ENCODE measurements at regions not wholly inside any gene's neighbourhood (a gene's known extent, or its start where the extent isn't known, plus 50 kb on each side); places are given as distances from the start of the nearest gene placed in this dataset.
"Not testable (repeated sequence)": the region's sequence is repeated elsewhere in the genome, so short reads cannot be mapped to it uniquely, and the experiment has no call there.

DNA sequence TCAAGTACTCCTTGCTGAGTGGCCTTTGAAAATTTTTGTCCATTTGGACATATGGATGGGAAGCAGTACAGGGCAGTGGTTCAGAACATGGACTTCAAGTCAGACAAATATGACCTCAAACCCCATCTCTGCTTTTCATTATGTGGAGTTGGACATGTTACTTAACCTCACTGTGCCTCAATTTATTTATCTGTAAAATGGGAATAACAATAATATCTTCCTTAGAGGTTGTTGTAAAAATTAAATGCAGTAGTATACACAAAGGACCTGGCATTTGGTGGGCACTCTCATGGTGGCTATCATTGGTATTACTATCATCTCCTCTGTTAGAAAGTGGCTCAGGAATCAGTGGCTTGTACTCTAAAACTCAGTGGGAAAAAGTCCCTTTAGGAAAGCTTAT lies 204.0 kb upstream of the MYLIP start:
- DNase-seq (ENCODE audit: low read depth), result no peak

DNA sequence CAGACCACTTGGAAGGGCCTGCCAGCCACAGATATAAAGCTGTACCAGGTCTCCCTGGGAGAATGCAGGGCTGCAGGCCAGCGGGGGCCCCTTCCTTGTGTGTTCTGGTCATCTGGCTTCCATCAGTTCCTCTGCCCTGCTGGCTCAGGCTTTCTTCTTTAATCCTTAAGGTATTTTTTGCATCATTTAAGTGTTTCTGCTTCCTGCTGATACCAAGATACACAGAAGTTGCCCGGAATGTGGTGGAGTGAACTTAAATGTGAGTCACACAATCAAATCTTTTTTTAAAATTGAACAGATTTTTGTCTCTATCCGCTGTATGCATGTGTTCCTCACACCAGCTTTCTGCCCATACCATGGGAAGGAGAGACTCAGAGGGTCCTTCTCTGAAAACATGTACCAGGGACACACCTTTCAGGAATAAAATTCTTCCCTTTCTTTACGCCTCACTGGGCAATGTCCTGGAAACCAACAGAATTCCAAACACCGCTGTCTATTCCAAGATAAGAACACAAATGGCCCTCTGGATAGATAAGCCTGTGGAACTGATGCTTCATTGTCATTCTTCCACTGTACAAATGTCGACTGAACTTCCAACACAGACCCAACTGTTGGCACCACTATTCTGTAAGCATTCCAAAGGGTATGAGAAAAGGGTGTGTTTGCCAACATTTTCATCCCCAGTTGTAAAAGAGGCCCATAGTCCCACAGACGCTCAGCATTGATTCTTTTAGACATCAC lies 206.2 kb upstream of the MYLIP start:
- DNase-seq (ENCODE audit: low read depth), result peak; percentile 77

DNA sequence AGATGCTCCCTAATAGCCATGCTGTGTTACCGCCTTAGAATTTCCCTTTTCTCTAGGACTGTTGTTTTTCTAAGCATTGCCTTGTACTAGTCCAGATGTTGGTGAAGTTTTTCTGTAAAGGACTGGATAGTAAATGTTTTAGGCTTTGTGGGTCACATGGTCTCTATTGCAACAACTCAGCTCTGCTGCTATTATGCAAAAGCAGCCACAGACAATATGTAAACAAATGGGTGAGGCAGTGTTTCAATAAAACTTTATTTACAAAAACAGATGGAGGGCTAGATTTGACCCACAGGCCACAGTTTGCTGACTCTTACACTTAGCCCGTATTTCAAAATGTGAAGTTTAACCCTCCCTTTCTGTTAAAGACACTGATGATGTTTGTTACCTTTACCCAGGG lies 207.6 kb upstream of the MYLIP start:
- no peak for DNase-seq (ENCODE audit: low read depth)

DNA sequence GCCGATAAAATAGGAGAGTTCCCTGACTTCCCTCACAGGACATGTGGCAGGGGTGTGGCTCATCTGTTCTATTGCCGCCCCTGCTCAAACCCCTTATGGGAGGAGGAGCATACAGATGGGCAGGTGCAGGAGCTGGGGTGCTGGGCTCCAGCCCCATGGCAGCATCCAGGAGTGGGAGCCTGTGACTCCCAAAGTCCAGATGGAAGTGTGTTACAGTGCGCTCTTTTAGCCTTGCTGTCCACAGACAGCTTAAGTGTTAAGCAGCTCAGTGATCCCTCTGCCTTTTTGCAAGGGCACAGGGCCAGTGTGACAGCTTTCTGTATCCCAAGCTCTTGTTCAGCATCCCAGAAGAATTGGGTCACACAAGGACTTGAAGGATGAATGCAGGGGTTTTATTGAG lies 212.3 kb upstream of the MYLIP start:
- no peak for DNase-seq (ENCODE audit: low read depth)

DNA sequence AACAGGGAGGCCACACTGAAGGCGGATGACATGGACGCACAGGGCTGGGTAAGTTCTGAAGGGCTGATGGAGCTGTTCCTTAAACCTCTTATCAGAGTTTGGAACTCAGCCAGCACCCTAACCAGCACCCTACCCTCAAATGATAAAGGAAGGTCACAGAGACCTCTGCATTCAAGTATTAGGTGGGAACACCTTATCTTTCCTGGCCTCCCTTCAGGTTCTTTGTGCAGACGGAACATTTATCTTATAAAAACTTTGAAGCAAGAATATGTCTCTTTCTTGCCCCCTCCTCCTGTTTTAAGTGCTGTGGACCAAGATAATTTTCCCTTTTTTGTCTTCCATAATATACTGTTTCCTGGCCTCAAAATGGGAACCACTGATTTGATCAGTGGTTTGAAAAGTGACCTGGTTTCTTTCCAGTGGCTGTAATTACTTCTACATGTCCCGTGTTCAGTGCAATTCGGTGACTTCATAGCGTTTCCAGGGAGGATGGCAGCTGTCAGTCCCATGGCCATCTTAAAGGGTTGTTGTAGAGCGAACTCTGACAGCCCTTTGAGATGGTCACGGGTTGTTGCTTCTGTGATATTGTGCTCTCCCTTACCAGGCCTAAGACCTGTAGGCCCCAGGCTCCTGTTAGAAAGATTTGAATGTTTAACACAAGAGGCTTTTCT lies 213.2 kb upstream of the MYLIP start:
- no peak for DNase-seq (ENCODE audit: low read depth)

DNA sequence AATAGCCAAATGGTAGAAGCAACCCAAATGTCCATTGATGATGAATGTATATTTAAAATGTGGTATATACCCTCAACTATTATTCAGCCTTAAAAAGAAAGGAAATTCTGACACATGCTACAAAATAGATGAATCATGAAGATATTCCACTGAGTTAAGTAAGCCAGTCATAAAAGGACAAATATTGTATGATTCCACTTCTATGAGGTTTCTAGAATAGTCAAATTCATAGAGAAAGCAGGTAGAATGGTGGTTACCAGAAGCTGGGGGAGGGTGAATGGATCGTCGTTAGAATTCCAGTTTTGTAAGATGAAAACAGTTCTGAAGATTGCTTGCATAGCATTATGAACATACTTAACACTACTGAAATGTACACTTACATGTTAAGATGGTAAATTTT lies 214.3 kb upstream of the MYLIP start:
- DNase-seq (ENCODE audit: low read depth), result no peak

DNA sequence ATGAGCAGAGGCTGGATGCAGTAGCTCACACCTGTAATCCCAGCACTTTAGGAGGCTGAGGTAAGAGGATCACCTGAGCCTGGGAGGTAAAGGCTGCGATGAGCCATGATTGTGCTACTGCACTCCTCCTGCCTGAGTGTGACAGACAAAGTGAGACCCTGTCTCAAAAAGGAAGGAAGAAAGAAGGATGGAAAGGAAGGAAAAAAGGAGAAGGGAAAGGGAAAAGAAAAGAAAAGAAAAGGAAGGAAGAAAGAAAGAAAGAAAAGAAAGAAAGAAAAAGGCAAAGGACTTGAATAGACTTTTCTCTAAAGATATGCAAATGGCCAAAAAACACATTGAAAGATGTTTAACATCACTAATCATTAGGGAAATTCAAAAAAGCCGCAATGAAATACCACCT lies 215.3 kb upstream of the MYLIP start:
- DNase-seq (ENCODE audit: low read depth), result no peak

DNA sequence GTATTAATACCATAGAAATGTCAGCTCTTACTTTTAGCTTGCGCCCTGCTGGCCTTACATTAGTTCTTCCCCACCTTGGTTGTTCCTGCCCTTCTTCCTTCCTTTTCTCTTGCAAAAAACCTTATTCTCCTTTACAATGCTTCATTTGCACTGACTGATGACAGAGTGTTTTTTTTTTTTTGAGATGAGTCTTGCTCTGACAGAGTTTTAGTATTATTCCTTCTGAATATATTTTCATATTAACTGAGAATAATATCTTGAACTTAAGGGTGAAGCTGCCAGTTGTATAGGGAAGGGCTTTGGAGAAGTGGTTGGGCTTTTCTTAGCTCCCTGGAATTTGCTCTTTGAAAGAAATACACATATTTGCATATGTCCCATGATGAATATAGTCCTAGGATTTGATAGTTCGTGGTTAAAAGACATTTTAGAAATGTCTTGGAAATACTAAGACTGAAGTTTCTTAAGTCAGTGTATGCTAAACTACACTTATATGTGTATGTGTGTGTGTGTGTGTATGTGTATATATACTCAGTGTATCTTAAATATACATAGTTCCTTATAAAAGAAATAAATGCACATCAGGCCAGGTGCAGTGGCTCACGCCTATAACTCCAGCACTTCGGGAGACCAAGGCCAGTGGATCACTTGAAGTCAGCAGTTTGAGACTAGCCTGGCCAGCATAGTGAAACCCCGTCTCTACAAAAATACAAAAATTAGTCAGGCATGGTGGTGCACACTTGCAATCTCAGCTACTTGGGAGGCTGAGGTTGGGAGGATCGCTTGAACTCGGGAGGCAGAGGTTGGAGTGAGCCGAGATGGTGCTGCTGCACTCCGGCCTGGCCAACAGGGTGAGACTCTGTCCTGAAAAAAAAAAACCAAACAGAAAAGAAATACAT lies 216.1 kb upstream of the MYLIP start:
- no peak for DNase-seq (ENCODE audit: low read depth)

DNA sequence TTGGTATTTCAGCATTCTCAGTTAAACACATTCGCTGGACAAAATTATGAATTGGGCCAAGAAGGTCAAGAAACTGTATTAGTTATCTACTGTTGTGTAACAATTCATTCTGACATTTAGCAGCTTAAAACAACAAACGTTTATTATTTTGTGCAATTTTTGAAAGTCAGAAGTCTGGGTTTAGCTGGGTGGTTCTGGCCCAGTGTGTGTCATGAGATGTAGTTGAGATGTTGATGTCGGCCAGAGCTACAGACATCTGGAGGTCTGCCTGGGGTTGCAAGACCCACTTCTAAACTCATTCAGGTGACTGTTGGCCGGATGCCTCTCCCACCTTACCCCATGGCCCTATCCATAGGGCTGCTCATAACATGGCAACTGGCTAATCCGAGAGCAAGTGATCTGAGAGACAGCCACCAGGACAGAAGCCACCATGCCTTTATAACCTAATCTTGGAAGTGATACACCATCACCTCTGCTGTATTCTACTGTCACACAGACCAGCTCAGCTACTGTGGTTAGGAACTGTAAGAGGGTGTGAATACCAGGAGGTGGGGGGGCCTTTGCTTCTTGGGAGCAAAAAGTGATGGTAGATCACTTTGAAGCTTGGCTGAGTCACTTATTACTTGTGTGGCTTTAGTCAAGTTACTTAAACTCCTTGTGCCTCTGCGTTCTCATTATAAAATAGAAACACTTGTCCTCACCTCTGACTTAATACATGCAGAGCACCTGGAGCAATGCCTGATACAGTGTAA lies 217.0 kb upstream of the MYLIP start:
- no peak for DNase-seq (ENCODE audit: low read depth)

DNA sequence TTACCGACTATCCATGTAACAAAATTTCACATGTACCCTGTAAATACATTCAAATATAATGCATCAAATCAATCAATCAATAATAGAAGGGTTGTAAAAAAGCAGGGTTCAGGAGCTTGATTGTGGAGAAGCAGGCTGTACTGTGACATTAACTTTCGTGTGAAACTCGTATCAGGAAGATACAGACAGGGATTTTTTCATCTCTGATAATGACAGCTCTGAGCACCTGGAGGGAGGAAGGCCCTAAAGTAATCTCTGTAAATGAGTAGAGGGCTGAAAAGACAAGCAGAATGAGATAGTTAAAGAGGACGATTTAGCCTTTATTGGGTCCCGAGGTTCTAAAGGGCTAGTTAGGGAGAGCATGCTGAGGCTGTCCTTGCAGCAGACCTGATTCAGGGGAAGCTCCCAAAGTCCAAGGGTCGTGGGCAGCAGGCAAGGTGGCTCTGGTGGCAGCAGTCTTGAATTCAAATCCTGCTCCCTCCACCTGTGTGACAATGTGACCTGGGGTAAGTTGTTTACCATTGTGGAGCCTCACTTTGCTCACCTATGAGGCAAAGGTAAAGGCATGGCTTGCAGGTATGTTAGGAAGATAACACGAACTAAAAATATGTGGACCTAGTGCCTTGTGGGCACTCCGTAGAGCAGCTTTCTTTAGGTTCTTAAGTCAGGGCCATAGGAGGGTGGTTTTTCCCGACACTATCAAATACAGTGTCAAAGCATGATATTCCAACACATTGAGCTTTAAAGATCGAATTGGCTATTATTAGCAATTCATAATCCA lies 219.4 kb upstream of the MYLIP start:
- no peak for DNase-seq (ENCODE audit: low read depth)

DNA sequence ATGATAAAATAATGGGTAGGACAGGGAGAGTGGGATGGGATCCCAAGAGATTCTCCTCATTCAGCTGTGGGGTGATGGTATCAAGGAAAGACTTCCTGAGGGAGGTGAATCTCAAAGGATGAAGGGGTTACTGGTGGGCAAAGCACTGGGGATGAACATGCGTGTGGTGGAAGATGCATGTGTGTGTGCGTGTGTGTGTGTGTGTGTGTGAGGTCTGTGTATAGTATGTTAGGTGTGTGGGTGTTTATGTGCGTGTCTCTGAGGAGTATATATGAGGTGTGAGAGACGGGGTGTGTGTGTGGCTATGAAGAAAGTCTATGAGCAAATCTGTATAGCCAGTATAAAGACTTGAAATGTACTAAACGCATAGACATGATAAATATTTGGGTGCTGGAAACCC lies 220.0 kb upstream of the MYLIP start:
- DNase-seq (ENCODE audit: low read depth), result no peak

DNA sequence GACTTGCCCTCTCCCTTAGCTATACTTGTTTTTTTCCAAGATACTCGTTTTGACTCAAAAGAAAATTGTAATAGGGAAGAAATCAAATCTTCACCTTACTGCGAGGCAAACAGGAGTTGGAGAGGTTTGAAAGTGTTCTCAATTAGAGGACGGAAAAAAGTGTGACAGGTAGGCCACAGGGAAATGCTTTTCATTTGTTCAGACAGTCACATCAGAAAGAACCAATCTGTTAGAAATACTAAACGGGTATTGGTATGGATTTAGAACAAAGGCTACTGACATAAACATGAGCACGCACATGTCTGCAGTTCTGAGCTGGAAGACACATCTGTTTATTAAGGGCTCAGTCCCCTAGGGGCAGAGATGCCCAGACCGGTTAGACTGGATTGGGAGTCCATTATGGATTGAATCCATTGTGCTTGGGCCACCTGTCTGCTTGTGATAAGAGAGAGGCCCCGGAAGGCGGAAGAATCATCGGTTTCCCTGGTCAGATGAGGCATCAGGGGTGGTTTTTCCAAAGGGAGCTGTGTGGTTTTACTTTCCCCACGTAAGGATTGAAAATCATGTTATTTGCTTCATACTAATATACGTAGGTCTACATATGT lies 220.9 kb upstream of the MYLIP start:
- DNase-seq (ENCODE audit: low read depth), result no peak

DNA sequence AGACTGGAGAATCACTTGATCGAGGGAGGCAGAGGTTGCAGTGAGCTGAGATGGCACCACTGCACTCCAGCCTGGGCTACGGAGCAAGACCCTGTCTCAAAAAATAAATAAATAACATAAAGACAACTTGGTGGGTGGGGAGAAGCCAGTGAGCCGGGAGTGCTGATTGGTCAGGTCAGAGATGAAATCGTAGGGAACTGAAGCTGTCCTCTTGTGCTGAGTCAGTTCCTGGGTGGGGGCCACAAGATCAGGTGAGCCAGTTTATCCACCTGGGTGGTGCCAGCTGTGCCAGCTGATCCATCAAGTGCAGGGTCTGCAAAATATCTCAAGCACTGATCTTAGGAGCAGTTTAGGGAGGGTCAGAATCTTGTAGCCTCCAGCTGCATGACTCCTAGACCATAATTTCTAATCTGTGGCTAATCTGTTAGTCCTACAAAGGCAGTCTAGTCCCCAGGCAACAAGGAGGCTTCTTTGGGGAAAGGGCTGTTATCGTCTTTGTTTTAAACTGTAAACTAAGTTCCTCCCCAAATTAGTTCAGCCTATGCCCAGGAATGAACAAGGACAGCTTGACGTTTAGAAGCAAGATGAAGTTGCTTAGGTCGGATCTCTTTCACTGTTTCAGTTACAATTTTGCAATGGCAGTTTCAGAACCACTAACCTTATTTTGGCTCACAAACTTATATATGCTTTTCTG lies 221.5 kb upstream of the MYLIP start:
- DNase-seq (ENCODE audit: low read depth), result not testable (repeated sequence)

DNA sequence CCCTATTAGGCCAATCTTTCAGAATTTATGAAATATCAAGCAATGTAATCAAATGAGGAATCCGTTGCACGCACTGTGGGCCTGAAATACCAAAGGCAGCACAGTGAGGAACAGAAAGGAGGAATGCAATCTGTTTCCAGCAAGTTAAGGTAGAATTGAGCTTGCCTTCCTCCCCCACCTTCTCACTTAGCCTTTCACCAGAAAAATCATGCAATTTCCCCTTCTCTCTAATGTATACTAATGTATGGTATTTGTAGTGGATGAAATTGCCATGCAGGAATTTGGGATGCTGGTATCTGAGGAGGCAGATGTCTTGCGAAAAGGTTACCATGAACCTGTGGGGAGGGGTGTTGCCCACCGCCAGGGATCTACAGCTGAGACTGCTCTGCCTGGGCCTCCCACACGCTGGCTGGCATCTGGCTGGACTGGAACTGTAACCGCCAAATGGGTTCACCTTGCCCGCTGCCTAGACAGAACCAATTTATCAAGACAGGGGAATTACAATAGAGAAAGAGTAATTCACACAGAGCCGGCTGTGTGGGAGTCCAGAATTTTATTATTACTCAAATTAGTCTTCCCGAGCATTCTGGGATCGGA lies 222.4 kb upstream of the MYLIP start:
- DNase-seq (ENCODE audit: low read depth), result no peak

DNA sequence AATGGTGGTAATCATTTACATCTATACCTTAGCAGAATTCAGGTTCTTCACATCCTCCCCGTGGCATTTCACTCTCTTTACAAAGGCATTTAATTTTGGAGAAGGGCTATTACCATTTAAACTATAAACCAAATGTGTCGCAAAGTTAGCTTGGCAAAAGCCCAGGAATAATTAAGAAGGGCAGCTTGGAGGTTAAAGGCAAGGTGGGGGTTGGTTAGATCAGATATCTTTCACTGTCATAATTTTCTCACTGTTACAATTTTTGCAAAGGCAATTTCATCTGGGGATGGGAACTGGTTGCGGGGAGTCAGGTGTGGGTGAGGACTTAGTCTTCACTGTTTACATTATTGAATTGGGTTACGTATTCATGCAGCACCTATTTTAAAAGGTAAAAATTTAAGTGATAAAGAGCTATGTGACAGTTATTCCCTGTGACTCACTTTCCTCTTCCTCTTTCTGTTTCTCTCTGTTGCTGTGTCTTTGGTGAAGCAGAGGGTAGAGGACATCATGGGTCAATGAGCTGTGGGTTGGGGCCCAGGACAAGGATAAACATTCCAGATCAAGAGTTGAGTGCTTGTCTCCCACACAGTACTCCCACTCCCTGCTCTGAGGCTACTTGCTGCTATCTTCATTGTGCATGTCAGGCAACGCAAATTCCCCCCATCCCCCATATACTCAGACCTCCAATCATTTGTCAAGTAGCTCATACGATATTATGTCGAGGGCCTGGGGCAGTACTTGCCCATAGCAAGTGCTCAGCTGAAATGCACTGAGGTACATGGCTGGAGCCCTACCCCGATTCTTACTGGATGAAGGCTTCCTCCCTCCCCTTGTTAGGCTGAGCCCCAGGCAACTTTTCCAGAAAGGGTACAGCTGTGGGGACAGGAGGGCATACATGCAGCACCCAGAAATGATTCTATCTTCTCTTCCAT lies 223.1 kb upstream of the MYLIP start:
- DNase-seq (ENCODE audit: low read depth), result no peak

DNA sequence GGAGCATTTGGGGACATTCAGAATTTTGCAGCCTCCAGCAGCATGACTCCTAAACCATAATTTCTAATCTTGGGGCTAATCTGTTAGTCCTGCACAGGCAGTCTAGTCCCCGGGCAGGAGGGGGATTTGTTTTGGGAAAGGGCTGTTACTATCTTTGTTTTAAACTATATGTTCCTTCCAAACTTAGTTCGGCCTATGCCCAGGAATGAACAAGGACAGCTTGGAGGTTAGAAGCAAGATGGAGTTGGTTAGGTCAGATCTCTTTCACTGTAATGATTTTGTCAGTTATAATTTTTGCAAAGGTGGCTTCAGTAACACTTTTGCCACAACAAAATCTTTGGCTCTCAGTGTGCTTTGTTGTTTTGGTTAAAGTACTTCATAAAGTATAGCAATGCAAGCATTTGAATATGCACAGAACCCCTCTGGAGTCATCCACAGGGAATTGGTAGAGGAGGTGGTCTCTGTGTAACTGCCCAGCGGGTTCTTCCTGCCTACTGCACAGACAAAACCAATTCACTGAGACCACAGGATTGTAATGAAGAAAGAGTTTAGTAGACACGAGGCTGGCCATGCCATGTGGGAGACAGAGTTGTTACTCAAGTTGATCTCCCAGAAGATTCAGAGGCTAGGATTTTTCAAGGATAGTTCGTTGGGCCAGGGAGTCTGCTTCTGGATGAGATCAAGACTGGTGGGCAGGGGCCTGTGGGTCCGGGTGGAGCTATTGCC lies 224.1 kb upstream of the MYLIP start:
- no peak for DNase-seq (ENCODE audit: low read depth)

DNA sequence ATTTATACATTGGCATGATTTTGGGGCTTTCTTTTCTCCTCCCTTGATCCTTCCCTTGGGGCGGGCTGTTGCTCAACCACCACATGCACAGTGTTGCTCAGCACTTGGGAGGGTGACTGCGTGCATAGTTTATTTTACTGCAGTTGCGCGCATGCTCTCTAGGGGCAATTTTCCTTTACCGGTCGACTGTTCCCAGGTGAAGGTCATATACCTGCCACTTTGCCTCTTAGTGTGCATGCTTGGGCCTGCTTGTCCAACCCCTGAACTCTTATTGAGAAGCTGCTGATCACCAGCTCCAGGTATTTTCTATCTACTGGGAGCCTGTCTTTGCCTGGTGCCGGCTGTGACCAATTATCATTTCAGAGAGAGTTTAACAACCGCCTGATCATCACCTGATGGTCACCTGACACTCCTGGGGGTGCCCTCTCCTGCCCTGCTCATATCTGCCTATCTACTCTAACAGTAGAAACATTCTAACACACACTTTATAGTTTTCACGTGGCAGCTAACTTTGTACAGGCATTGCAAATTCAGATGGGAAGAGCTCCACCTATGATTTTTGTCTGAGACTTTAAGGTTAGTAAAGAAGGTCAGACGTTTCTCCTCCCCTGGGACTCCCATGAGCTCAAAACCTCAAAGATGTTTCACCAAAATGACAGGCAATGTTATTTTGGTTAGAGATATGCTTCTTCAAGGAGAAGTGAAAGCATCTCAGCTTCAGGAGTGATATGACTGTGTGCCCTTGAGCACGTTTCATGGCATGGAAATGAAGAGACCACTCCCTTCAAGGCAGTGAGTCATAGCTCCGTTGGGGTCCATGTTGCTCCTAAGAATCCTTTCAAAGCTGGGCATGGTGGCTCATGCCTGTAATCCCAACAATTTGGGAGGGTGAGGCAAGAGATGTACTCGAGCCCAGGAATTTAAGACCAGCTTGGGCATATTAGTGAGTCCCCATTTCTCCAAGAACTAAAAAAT lies 227.5 kb upstream of the MYLIP start:
- DNase-seq (ENCODE audit: low read depth), result no peak
